ENCODE measurements at regions not wholly inside any gene's neighbourhood (a gene's known extent, or its start where the extent isn't known, plus 50 kb on each side); places are given as distances from the start of the nearest gene placed in this dataset.

- Histone ChIP-seq H3K27ac (replicated peaks) (no peak overlapping the region), H3K27me3 (ENCODE audit: insufficient read depth, poor library complexity, severe bottlenecking) (no peaks in the 10 kb centered on the region), H3K4me3 (replicated peaks; ENCODE audit: insufficient read depth, low read length) (no peak overlapping the region)
- TF ChIP-seq, protein P1, sequence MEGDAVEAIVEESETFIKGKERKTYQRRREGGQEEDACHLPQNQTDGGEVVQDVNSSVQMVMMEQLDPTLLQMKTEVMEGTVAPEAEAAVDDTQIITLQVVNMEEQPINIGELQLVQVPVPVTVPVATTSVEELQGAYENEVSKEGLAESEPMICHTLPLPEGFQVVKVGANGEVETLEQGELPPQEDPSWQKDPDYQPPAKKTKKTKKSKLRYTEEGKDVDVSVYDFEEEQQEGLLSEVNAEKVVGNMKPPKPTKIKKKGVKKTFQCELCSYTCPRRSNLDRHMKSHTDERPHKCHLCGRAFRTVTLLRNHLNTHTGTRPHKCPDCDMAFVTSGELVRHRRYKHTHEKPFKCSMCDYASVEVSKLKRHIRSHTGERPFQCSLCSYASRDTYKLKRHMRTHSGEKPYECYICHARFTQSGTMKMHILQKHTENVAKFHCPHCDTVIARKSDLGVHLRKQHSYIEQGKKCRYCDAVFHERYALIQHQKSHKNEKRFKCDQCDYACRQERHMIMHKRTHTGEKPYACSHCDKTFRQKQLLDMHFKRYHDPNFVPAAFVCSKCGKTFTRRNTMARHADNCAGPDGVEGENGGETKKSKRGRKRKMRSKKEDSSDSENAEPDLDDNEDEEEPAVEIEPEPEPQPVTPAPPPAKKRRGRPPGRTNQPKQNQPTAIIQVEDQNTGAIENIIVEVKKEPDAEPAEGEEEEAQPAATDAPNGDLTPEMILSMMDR (IDR thresholded peaks at IDR 0.05; ENCODE audit: insufficient read depth, low read length): no peak
- no peak for DNase-seq (ENCODE audit: low read depth in 1 of 2, low spot score in 1 of 2)
Measured at GRCh38 chr3:168696051-168696450, 600.3 kb upstream of the GOLIM4 start.

- H3K27me3 ChIP-seq (ENCODE audit: insufficient read depth, poor library complexity, severe bottlenecking): no peaks in the 10 kb centered on the region
- no peak overlapping the region for H3K27ac ChIP-seq (replicated peaks)
- no peak for DNase-seq (ENCODE audit: low read depth in 1 of 2, low spot score in 1 of 2)
- no peak overlapping the region for H3K4me3 ChIP-seq (replicated peaks; ENCODE audit: insufficient read depth, low read length)
- TF ChIP-seq POLR2AphosphoS5 (IDR thresholded peaks at IDR 0.05; ENCODE audit: low read depth) (no peak), GABPA (IDR thresholded peaks at IDR 0.05; ENCODE audit: low read depth) (no peak), SPI1 (IDR thresholded peaks at IDR 0.05; ENCODE audit: borderline replicate concordance, low read depth) (no peak)
- TF ChIP-seq, protein P2, sequence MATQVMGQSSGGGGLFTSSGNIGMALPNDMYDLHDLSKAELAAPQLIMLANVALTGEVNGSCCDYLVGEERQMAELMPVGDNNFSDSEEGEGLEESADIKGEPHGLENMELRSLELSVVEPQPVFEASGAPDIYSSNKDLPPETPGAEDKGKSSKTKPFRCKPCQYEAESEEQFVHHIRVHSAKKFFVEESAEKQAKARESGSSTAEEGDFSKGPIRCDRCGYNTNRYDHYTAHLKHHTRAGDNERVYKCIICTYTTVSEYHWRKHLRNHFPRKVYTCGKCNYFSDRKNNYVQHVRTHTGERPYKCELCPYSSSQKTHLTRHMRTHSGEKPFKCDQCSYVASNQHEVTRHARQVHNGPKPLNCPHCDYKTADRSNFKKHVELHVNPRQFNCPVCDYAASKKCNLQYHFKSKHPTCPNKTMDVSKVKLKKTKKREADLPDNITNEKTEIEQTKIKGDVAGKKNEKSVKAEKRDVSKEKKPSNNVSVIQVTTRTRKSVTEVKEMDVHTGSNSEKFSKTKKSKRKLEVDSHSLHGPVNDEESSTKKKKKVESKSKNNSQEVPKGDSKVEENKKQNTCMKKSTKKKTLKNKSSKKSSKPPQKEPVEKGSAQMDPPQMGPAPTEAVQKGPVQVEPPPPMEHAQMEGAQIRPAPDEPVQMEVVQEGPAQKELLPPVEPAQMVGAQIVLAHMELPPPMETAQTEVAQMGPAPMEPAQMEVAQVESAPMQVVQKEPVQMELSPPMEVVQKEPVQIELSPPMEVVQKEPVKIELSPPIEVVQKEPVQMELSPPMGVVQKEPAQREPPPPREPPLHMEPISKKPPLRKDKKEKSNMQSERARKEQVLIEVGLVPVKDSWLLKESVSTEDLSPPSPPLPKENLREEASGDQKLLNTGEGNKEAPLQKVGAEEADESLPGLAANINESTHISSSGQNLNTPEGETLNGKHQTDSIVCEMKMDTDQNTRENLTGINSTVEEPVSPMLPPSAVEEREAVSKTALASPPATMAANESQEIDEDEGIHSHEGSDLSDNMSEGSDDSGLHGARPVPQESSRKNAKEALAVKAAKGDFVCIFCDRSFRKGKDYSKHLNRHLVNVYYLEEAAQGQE (IDR thresholded peaks at IDR 0.05; ENCODE audit: insufficient replicate concordance, low read depth): no peak
Measured at GRCh38 chr3:168693870-168694269, 598.1 kb upstream of the GOLIM4 start.

- Histone ChIP-seq H3K27ac (replicated peaks) (no peak overlapping the region), H3K4me3 (replicated peaks; ENCODE audit: insufficient read depth, low read length) (no peak overlapping the region), H3K27me3 (ENCODE audit: insufficient read depth, poor library complexity, severe bottlenecking) (no peaks in the 10 kb centered on the region)
- DNase-seq (ENCODE audit: low read depth in 1 of 2, low spot score in 1 of 2): no peak
- TF ChIP-seq, protein P2 (IDR thresholded peaks at IDR 0.05; ENCODE audit: insufficient replicate concordance, low read depth): no peak
- TF ChIP-seq SPI1 (IDR thresholded peaks at IDR 0.05; ENCODE audit: borderline replicate concordance, low read depth) (peak; percentile 49; the same call in 1 of the 2 replicates), POLR2AphosphoS5 (IDR thresholded peaks at IDR 0.05; ENCODE audit: low read depth) (no peak), GABPA (IDR thresholded peaks at IDR 0.05; ENCODE audit: low read depth) (no peak)
- TF ChIP-seq, protein P1 (IDR thresholded peaks at IDR 0.05; ENCODE audit: insufficient read depth, low read length): no peak
Measured at GRCh38 chr3:168688267-168688666, 592.5 kb upstream of the GOLIM4 start.

DNA sequence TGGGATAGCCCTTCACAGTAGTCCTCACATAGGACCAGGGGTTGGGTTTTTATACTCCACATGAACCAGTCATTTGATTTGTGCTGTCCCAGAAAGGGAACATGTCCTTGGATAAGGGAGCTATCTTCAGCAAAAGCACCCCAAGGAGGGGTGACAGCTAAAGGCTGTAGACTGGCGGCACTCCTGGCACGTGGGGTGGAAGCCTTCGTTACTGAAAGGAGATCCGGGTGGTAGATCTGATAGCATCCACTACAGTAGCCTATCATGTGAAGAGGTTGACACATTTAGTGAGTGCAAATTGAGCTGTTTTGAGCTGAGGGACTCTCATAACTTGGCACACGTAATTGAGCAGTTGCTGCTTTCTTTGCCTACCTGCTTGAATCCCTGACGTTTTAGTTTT lies 588.8 kb upstream of the GOLIM4 start:
- no peaks in the 10 kb centered on the region for H3K27me3 ChIP-seq (ENCODE audit: insufficient read depth, poor library complexity, severe bottlenecking)
- DNase-seq (ENCODE audit: low read depth in 1 of 2, low spot score in 1 of 2): no peak
- H3K4me3 ChIP-seq (replicated peaks; ENCODE audit: insufficient read depth, low read length): no peak overlapping the region
- H3K27ac ChIP-seq (replicated peaks): no peak overlapping the region
- TF ChIP-seq, protein P1 (IDR thresholded peaks at IDR 0.05; ENCODE audit: insufficient read depth, low read length): no peak
- TF ChIP-seq, protein P2 (IDR thresholded peaks at IDR 0.05; ENCODE audit: insufficient replicate concordance, low read depth): no peak
- no peak for TF ChIP-seq SPI1 (IDR thresholded peaks at IDR 0.05; ENCODE audit: borderline replicate concordance, low read depth)
- no peak for TF ChIP-seq GABPA (IDR thresholded peaks at IDR 0.05; ENCODE audit: low read depth)
- TF ChIP-seq POLR2AphosphoS5 (IDR thresholded peaks at IDR 0.05; ENCODE audit: low read depth): no peak

Measured in HL-60 (cell line).